ENCODE measurements at regions not wholly inside any gene's neighbourhood (a gene's known extent, or its start where the extent isn't known, plus 50 kb on each side); places are given as distances from the start of the nearest gene placed in this dataset.

DNA sequence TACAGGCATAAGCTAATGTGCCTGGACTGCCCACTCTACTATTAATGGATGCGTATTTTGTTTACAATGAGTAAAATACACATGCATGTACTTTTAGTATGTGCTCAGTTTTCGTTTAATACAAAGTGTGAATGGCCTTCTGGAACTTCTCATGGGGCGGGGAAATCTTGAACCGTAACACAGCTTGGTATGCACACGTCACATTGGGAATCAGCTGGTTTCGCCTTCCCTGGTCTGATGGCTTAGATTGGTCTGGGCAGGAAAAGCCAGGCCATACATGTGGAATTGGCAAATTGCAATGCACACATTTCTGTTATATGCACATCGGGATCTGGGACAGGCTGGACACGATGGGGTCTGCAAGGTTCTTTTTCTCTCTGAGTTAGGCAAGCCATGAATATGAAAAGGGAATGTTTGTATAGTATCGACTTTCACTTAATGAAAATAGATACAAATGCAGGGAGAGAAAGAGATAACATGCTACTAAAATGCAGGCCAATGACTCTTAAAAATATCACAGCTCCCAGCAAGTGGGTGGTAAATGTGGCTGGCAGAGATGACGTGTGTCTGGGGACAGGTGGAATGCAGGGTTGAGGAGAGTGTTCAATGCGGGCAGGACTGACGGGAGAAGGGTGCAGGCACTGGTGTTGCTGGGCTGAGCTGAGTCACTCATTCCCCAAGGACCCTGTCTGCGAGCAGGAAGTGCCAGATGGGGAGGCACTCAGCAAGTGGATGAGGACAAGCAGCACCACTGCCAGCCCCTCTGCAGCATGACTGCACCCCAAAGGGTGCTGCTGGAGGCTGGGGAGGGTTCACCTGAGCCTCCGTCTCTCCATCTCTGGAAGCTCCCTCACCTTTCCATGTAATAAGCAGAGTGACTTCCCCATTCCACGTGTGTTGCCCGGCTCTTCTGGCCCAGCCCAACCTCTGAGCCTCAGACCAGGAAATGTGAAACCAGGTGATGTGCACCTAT, 204.0 kb upstream of the GPR12 start:
- Histone ChIP-seq H3K27ac (peak overlapping the region in 1 of 10 donors; percentile 6), H3K9me3 (no peaks in the 10 kb centered on the region), H3K27me3 (peaks cover 0 to 3% (median 0%) of the 10 kb centered on the region in 7 donors), H3K4me1 (peaks cover 0 to 47% (median 21%) of the 10 kb centered on the region in 9 donors), H3K36me3 (no peaks in the 10 kb centered on the region), H3K4me3 (no peak overlapping the region)
- intact Hi-C loops (cut with DNase I) = no loop called here
- DNase-seq (peak; percentile 32 to 33), ATAC-seq (peak in 7 of 8 donors; percentile 24 to 92 (median 62))
- WGBS, 2 donors = 56 to 62% methylated on average over 16 of the region's 16 CpGs
- TF ChIP-seq, protein P1, sequence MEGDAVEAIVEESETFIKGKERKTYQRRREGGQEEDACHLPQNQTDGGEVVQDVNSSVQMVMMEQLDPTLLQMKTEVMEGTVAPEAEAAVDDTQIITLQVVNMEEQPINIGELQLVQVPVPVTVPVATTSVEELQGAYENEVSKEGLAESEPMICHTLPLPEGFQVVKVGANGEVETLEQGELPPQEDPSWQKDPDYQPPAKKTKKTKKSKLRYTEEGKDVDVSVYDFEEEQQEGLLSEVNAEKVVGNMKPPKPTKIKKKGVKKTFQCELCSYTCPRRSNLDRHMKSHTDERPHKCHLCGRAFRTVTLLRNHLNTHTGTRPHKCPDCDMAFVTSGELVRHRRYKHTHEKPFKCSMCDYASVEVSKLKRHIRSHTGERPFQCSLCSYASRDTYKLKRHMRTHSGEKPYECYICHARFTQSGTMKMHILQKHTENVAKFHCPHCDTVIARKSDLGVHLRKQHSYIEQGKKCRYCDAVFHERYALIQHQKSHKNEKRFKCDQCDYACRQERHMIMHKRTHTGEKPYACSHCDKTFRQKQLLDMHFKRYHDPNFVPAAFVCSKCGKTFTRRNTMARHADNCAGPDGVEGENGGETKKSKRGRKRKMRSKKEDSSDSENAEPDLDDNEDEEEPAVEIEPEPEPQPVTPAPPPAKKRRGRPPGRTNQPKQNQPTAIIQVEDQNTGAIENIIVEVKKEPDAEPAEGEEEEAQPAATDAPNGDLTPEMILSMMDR (IDR thresholded peaks at IDR 0.05) = no peak

DNA sequence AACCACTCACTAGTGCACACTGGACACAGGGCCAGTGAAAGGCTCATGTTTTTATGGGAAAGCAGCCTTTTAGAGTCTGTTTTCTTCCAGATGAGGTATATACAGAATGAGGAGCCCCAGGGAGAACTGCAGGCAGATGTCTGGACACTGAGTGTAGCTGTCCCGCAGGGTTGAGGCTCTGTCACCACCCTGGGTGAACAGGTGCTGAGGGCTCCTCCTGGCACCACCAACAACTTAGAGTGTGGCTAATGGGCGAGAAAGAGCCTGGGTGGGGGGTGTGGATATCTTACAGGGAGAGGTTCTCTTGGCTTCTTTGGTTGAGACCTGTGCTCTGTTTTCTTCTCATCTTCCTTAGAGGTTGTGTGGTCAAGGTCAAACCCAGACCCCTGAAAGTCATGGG, 202.1 kb upstream of the GPR12 start:
- intact Hi-C loops (cut with DNase I) = no loop called here
- DNase-seq (no peak), ATAC-seq (no peak)
- H3K36me3 ChIP-seq = no peaks in the 10 kb centered on the region
- peaks cover 0 to 36% (median 21%) of the 10 kb centered on the region in 9 donors for H3K4me1 ChIP-seq
- TF ChIP-seq, protein P1 (IDR thresholded peaks at IDR 0.05) = no peak
- H3K27me3 ChIP-seq = peaks cover 0 to 3% (median 0%) of the 10 kb centered on the region in 7 donors
- no peak overlapping the region for H3K27ac ChIP-seq
- no peak overlapping the region for H3K4me3 ChIP-seq
- no peaks in the 10 kb centered on the region for H3K9me3 ChIP-seq
- 63 to 93% methylated on average over 2 of the region's 2 CpGs for WGBS, 2 donors

DNA sequence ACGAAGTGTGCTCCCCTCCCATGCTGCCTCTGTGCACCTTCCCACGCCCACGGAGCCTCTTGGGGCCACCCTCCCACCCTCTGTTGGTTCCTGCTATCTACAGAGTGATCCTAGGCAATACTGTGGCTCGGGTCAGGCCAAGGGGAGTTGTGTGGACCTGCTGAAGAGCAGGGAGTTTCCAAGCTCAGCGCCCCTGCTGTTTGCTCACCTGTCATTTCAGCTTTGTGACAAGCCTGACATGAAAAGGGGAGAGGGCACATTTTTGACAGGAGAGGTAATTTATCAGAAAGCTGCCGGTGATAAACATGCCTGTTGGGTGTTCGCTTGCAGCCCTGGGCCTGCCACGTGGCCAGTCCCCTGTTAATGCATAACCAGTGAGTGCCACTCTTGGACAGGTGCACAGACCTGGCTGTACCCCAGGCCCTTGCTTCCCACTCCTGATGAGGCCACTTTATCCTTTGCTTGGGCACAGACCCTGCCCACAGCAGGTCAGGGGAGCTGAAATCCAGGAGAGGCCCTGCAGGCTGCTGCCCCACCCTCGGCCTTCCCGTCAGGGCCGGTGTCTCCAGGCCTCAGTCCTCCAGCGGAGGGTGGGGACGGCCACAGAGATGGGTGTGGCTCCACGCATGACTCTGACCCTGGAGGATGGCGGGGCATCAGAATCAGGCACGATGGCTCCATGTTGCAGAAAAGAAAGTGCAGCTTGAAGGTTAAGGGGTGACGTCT, 201.5 kb upstream of the GPR12 start:
- H3K36me3 ChIP-seq = no peaks in the 10 kb centered on the region
- H3K27me3 ChIP-seq = peaks cover 0 to 3% (median 0%) of the 10 kb centered on the region in 7 donors
- TF ChIP-seq, protein P1 (IDR thresholded peaks at IDR 0.05) = no peak
- no peak for ATAC-seq
- no peak overlapping the region for H3K27ac ChIP-seq
- no peak for DNase-seq
- H3K9me3 ChIP-seq = no peaks in the 10 kb centered on the region
- peaks cover 0 to 30% (median 20%) of the 10 kb centered on the region in 9 donors for H3K4me1 ChIP-seq
- H3K4me3 ChIP-seq = no peak overlapping the region
- WGBS, 2 donors = 88 to 89% methylated on average over 17 of the region's 17 CpGs
- intact Hi-C loops (cut with DNase I) = no loop called here

DNA sequence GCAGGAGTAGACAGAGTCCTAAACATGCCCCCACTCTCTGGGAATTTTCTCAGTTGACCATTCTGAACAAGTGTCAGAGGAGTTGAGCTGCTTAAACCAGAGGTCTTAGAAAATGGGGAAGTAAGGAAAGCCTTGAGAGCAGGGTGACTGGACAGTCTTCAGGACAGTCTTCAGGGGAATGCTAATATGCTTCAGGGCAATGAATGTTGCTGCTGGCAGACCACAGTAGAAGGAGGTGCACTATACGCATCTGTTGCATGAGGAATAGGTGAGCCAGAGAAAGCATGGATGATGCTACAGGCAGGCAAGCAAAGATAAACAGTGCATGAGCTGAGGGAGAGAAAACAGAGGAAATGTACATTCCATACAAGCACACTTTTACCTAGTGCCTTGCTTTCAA, 196.6 kb upstream of the GPR12 start:
- WGBS, 2 donors = 79 to 88% methylated on average over 1 of the region's 1 CpG
- no peak for ATAC-seq

More for the DNA sequence above, 196.6 kb upstream of the GPR12 start:
- Histone ChIP-seq H3K27me3 (peaks cover 0 to 3% (median 0%) of the 10 kb centered on the region in 7 donors), H3K27ac (no peak overlapping the region), H3K36me3 (no peaks in the 10 kb centered on the region), H3K4me3 (no peak overlapping the region), H3K9me3 (no peaks in the 10 kb centered on the region), H3K4me1 (peaks cover 0 to 1% (median 0%) of the 10 kb centered on the region in 9 donors)
- intact Hi-C loops (cut with DNase I) = no loop called here
- TF ChIP-seq, protein P1 (IDR thresholded peaks at IDR 0.05) = no peak
- no peak for DNase-seq

Measured in heart right ventricle (tissue), 16 donors.